ENCODE measurements at regions not wholly inside any gene's neighbourhood (a gene's known extent, or its start where the extent isn't known, plus 50 kb on each side); places are given as distances from the start of the nearest gene placed in this dataset.
"Not testable (repeated sequence)": the region's sequence is repeated elsewhere in the genome, so short reads cannot be mapped to it uniquely, and the experiment has no call there.

- TF ChIP-seq CTCF (CRISPR knock-in tag; IDR thresholded peaks at IDR 0.05); ZFP91 (CRISPR knock-in tag; IDR thresholded peaks at IDR 0.05; ENCODE audit: borderline replicate concordance); ELF4 (CRISPR knock-in tag; IDR thresholded peaks at IDR 0.05; ENCODE audit: borderline replicate concordance); KAT2B (IDR thresholded peaks at IDR 0.05; ENCODE audit: borderline replicate concordance, low read depth, low read length): not testable (repeated sequence)
Measured at GRCh38 chr5:121064241-121064640, 600.1 kb downstream of the PRR16 start.
